GM23338 (cell line): ENCODE measurements at regions not wholly inside any gene's neighbourhood (a gene's known extent, or its start where the extent isn't known, plus 50 kb on each side); places are given as distances from the start of the nearest gene placed in this dataset.
A peak's percentile ranks its signal among the peaks of the same experiment; 100 is the strongest.

ENCODE experiments used
- ATAC-seq: fragments of 200-7000 bp; cut with Tn5 transposase; 3 replicates; pipeline ENCODE4 v1.9.1; 2020
- DNase-seq: peaks from one replicate; pipeline ENCODE4 v3.0.0-alpha.2; 2015; ENCODE audit warnings: low spot score
- H2AFZ ChIP-seq: fragments of 200-600 bp; sonication (generic); 2 replicates; pipeline ENCODE4 v1.8.0; 2016; ENCODE audit warnings: antibody characterized with exemption, mild to moderate bottlenecking, moderate library complexity
- H3F3A ChIP-seq: fragments of 200-600 bp; sonication (generic); replicated peaks from 2 replicates; pipeline ENCODE4 v1.8.0; 2017; ENCODE audit warnings: antibody characterized with exemption, mixed run types, low read depth
- H3K27ac ChIP-seq: fragments of 200-600 bp; sonication (generic); 2 replicates; pipeline ENCODE4 v1.6.1; 2016; ENCODE audit warnings: low read depth
- H3K27me3 ChIP-seq: fragments of 200-600 bp; sonication (generic); 2 replicates; pipeline ENCODE4 v1.8.0; 2016; ENCODE audit warnings: mild to moderate bottlenecking, mixed run types, moderate library complexity; ENCODE audit not compliant: insufficient read depth
- H3K36me3 ChIP-seq: fragments of 200-600 bp; sonication (generic); 2 replicates; pipeline ENCODE4 v1.8.0; 2016; ENCODE audit warnings: mild to moderate bottlenecking; ENCODE audit not compliant: insufficient read depth
- H3K4me1 ChIP-seq: fragments of 200-600 bp; sonication (generic); 2 replicates; pipeline ENCODE4 v1.8.0; 2016; ENCODE audit warnings: mild to moderate bottlenecking, moderate library complexity; ENCODE audit not compliant: insufficient read depth
- H3K4me2 ChIP-seq: fragments of 200-600 bp; sonication (generic); 2 replicates; pipeline ENCODE4 v1.7.1; 2017; ENCODE audit warnings: mixed run types
- H3K4me3 ChIP-seq: fragments of 200-600 bp; sonication (generic); 2 replicates; pipeline ENCODE4 v1.6.1; 2016; ENCODE audit warnings: mixed run types
- H3K79me2 ChIP-seq: fragments of 200-600 bp; sonication (generic); replicated peaks from 2 replicates; pipeline ENCODE4 v1.8.0; 2017; ENCODE audit warnings: mild to moderate bottlenecking; ENCODE audit not compliant: insufficient read depth
- H3K9me2 ChIP-seq: fragments of 200-600 bp; sonication (generic); 2 replicates; pipeline ENCODE4 v1.8.0; 2017; ENCODE audit not compliant: insufficient read depth
- H4K20me1 ChIP-seq: fragments of 200-600 bp; sonication (generic); replicated peaks from 2 replicates; pipeline ENCODE4 v1.8.0; 2017; ENCODE audit warnings: mild to moderate bottlenecking; ENCODE audit not compliant: insufficient read depth
- H3K27ac Mint-ChIP-seq: 2 replicates; pipeline ENCODE4 v1.8.0; 2020; ENCODE audit warnings: inconsistent platforms, mild to moderate bottlenecking, moderate library complexity, mixed read lengths
- H3K27me3 Mint-ChIP-seq: 3 replicates; pipeline ENCODE4 v1.8.0; 2022; ENCODE audit warnings: low read depth, mild to moderate bottlenecking, moderate library complexity, mixed read lengths, inconsistent platforms; ENCODE audit not compliant: insufficient read depth, poor library complexity
- H3K36me3 Mint-ChIP-seq: 3 replicates; pipeline ENCODE4 v1.8.0; 2021; ENCODE audit warnings: low read depth, mild to moderate bottlenecking, inconsistent platforms, moderate library complexity, mixed read lengths
- H3K4me1 Mint-ChIP-seq: 3 replicates; pipeline ENCODE4 v1.8.0; 2020; ENCODE audit warnings: mild to moderate bottlenecking, inconsistent platforms, mixed read lengths
- H3K4me3 Mint-ChIP-seq: 3 replicates; pipeline ENCODE4 v1.8.0; 2021; ENCODE audit warnings: moderate library complexity, mild to moderate bottlenecking, inconsistent platforms, mixed read lengths
- H3K9me3 Mint-ChIP-seq: 3 replicates; pipeline ENCODE4 v1.8.0; 2020; ENCODE audit warnings: moderate library complexity, mild to moderate bottlenecking, inconsistent platforms, mixed read lengths
- ETS1 ChIP-seq: IDR thresholded peaks from 2 replicates; pipeline ENCODE4 v1.6.1; 2016; ENCODE audit warnings: antibody characterized with exemption
- EZH2 ChIP-seq: fragments of 200-600 bp; sonication (generic); IDR thresholded peaks from one replicate; pipeline ENCODE4 v1.8.0; 2017; ENCODE audit warnings: antibody characterized with exemption, mild to moderate bottlenecking, low read depth; ENCODE audit not compliant: unreplicated experiment
- EZH2phosphoT487 ChIP-seq: fragments of 200-600 bp; sonication (generic); IDR thresholded peaks from one replicate; pipeline ENCODE4 v1.8.1; 2018; ENCODE audit warnings: antibody characterized with exemption; ENCODE audit not compliant: unreplicated experiment
- JUNB ChIP-seq: IDR thresholded peaks from one replicate; pipeline ENCODE4 v1.6.1; 2016; ENCODE audit warnings: antibody characterized with exemption; ENCODE audit not compliant: unreplicated experiment
- NANOG ChIP-seq: IDR thresholded peaks from 2 replicates; pipeline ENCODE4 v1.6.1; 2016; ENCODE audit warnings: antibody characterized with exemption, borderline replicate concordance
- POLR2AphosphoS5 ChIP-seq: IDR thresholded peaks from 2 replicates; pipeline ENCODE4 v1.6.1; 2016; ENCODE audit warnings: antibody characterized with exemption, low read depth
- REST ChIP-seq: IDR thresholded peaks from one replicate; pipeline ENCODE4 v1.6.1; 2018; ENCODE audit warnings: antibody characterized with exemption; ENCODE audit not compliant: unreplicated experiment
- STAT1 ChIP-seq: IDR thresholded peaks from one replicate; pipeline ENCODE4 v1.6.1; 2016; ENCODE audit warnings: antibody characterized with exemption; ENCODE audit not compliant: unreplicated experiment
- ZNF114 ChIP-seq: fragments of 250-450 bp; sonication (Bioruptor Pico); IDR thresholded peaks from 2 replicates; pipeline ENCODE4 v1.5.0; 2020; ENCODE audit warnings: mild to moderate bottlenecking, moderate library complexity
- ZNF331 ChIP-seq: fragments of 250-450 bp; sonication (Bioruptor Pico); IDR thresholded peaks from 2 replicates; pipeline ENCODE4 v1.5.0; 2020; ENCODE audit warnings: low read depth, mild to moderate bottlenecking, moderate library complexity
- ZNF462 ChIP-seq: fragments of 250-450 bp; sonication (Bioruptor Pico); IDR thresholded peaks from 2 replicates; pipeline ENCODE4 v1.5.0; 2020; ENCODE audit warnings: mild to moderate bottlenecking, moderate library complexity
- TF ChIP-seq, protein P1 (sequence below), 2 experiments: fragments of 200-600 bp in 1 of 2; sonication (generic) in 1 of 2; conservative IDR thresholded peaks; 2 replicates each; pipeline versions ENCODE4 v1.5.1 to v1.6.1; 2016 to 2017; ENCODE audit warnings: antibody characterized with exemption in 2 of 2, low read depth in 2 of 2, mild to moderate bottlenecking in 2 of 2, moderate library complexity in 1 of 2

DNA sequence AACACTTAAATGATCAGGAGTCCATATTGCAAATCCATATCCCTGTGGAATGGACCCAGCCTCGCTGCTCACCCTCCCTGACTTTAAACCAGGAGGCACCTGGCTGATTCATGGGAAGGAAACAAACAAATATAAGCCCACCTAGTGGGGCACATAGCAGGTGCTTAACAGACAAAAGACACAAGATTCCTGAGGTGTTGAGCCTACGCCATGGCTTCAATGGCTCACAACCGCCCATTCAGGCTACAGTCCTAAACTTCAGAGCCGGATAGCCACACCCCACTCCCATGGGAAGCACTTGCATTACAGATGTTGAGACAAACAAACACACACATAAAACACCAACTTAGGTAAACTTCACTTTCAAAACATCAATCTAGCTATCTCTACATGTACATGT is 359.9 kb downstream of the ICE1 start:
- H3K4me3 Mint-ChIP-seq, result no peak overlapping the region
- peaks cover 12% of the 10 kb centered on the region; the same call in 2 of the 3 replicates for H3K4me1 Mint-ChIP-seq
- H3K9me3 Mint-ChIP-seq, result peaks cover 15% of the 10 kb centered on the region
- Histone ChIP-seq H3K4me1 (peaks cover 19% of the 10 kb centered on the region), H3K36me3 (no peaks in the 10 kb centered on the region), H3F3A (no peaks in the 10 kb centered on the region), H4K20me1 (no peaks in the 10 kb centered on the region), H3K27ac (no peak overlapping the region), H3K4me2 (no peak overlapping the region; the same call in 1 of the 2 replicates), H2AFZ (no peak overlapping the region), H3K27me3 (no peaks in the 10 kb centered on the region), H3K79me2 (no peaks in the 10 kb centered on the region), H3K9me2 (peaks cover 8% of the 10 kb centered on the region; the same call in 1 of the 2 replicates), H3K4me3 (no peak overlapping the region)
- no peak overlapping the region for H3K27ac Mint-ChIP-seq
- ATAC-seq, result peak; percentile 66
- H3K36me3 Mint-ChIP-seq, result peaks cover 13% of the 10 kb centered on the region
- peak; percentile 34 for DNase-seq
- peaks cover 1% of the 10 kb centered on the region for H3K27me3 Mint-ChIP-seq
- TF ChIP-seq EZH2, result no peak
- TF ChIP-seq ZNF462 (CRISPR knock-in tag), result no peak
- TF ChIP-seq NANOG, result no peak
- no peak for TF ChIP-seq ETS1
- no peak for TF ChIP-seq ZNF331 (CRISPR knock-in tag)
- no peak for TF ChIP-seq JUNB
- no peak for TF ChIP-seq EZH2phosphoT487
- no peak for TF ChIP-seq STAT1
- TF ChIP-seq POLR2AphosphoS5, result no peak
- no peak for TF ChIP-seq ZNF114
- no peak for TF ChIP-seq REST
- TF ChIP-seq, protein P1, sequence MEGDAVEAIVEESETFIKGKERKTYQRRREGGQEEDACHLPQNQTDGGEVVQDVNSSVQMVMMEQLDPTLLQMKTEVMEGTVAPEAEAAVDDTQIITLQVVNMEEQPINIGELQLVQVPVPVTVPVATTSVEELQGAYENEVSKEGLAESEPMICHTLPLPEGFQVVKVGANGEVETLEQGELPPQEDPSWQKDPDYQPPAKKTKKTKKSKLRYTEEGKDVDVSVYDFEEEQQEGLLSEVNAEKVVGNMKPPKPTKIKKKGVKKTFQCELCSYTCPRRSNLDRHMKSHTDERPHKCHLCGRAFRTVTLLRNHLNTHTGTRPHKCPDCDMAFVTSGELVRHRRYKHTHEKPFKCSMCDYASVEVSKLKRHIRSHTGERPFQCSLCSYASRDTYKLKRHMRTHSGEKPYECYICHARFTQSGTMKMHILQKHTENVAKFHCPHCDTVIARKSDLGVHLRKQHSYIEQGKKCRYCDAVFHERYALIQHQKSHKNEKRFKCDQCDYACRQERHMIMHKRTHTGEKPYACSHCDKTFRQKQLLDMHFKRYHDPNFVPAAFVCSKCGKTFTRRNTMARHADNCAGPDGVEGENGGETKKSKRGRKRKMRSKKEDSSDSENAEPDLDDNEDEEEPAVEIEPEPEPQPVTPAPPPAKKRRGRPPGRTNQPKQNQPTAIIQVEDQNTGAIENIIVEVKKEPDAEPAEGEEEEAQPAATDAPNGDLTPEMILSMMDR (conservative IDR thresholded peaks at IDR 0.05; ENCODE audit: low read depth in 2 of 2), result no peak
